ENCODE measurements at regions not wholly inside any gene's neighbourhood (a gene's known extent, or its start where the extent isn't known, plus 50 kb on each side); places are given as distances from the start of the nearest gene placed in this dataset.

DNA sequence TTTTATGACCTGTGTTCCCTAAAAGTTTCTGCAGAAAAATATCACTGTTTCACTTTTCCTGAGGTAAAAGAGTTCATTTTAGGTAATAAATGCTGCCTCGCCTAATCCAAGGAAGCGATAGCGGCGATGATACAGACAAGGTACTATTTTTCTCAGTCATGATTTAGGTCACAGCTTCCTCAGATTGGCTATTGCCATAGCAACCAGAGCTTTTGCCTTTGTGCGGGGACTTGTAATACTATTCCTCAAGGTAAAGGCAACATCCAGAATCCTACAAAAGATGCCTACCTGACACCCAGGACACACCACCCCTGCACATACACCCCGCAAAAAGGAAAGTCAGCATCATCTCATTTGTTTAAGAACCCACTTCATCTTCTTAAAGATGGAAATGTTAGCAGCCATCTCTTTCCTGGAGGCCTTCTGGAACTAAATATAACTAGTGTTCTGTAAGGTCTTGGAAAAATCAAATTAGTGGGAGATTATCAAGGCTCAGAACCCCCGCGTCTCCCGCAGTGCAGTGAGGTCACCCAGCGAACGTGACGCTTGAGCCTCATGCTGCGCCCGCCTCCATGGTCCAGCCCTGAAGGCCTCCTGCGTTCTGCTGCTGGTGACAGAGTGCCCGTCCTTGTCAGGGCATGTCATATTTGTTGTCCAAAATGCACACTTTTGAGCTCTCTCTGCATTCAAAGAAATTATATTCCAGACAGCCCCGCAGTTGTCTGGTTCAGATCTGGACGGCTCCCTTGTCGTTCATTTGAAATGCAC lies 402.0 kb upstream of the RNF32 start:
- no peak for ATAC-seq
- FAIRE-seq: no peak
- ChIA-PET POLR2A (no interaction called here), CTCF (no interaction called here)
- DNase-seq (ENCODE audit: low read depth in 1 of 2, low spot score in 1 of 2): no peak
- WGBS (ENCODE audit: missing lambda C conversion rate): 76% methylated on average over 19 of the region's 19 CpGs
- H3K4me1 ChIP-seq: no peaks in the 10 kb centered on the region
- no peak overlapping the region for H3K27ac ChIP-seq
- no peaks in the 10 kb centered on the region for H3K9me3 ChIP-seq
- TF ChIP-seq EP300 (IDR thresholded peaks at IDR 0.05) (no peak), NPAS2 (CRISPR knock-in tag; IDR thresholded peaks at IDR 0.05; ENCODE audit: borderline replicate concordance) (no peak), FOSB (CRISPR knock-in tag; IDR thresholded peaks at IDR 0.05) (no peak), SREBF2 (IDR thresholded peaks at IDR 0.05) (no peak), GATA3 (IDR thresholded peaks at IDR 0.05; ENCODE audit: borderline replicate concordance) (no peak), HES2 (IDR thresholded peaks at IDR 0.05) (no peak), ZFP36 (IDR thresholded peaks at IDR 0.05; ENCODE audit: borderline replicate concordance, partially characterized antibody) (no peak), FOXS1 (CRISPR knock-in tag; IDR thresholded peaks at IDR 0.05) (no peak)
- H3K4me2 ChIP-seq: no peak overlapping the region
- H3K4me3 ChIP-seq: no peak overlapping the region

- ChIA-PET CTCF (no interaction called here), POLR2A (no interaction called here)
- DNase-seq (ENCODE audit: low read depth in 1 of 2, low spot score in 1 of 2) (no peak), ATAC-seq (no peak), FAIRE-seq (no peak)
- no peak for TF ChIP-seq RCOR1 (IDR thresholded peaks at IDR 0.05; ENCODE audit: low read depth, low read length)
- no peak for TF ChIP-seq SREBF2 (IDR thresholded peaks at IDR 0.05)
- TF ChIP-seq E2F6 (IDR thresholded peaks at IDR 0.05; ENCODE audit: borderline replicate concordance, low read depth): no peak
- TF ChIP-seq PBX3 (IDR thresholded peaks at IDR 0.05): no peak
- no peak for TF ChIP-seq HES2 (IDR thresholded peaks at IDR 0.05)
- no peak for TF ChIP-seq NPAS2 (CRISPR knock-in tag; IDR thresholded peaks at IDR 0.05; ENCODE audit: borderline replicate concordance)
- no peak for TF ChIP-seq ATOH8 (CRISPR knock-in tag; IDR thresholded peaks at IDR 0.05; ENCODE audit: low read depth)
- TF ChIP-seq BHLHE40 (IDR thresholded peaks at IDR 0.05; ENCODE audit: low read depth, low read length): no peak
- no peak for TF ChIP-seq EHF (CRISPR knock-in tag; IDR thresholded peaks at IDR 0.05)
- TF ChIP-seq BCL3 (IDR thresholded peaks at IDR 0.05): no peak
- TF ChIP-seq RAD21 (conservative IDR thresholded peaks at IDR 0.05 in 1 of 2, IDR thresholded peaks at IDR 0.05 in 1 of 2): no peak
- TF ChIP-seq NR3C1 (IDR thresholded peaks at IDR 0.05): no peak
- no peaks in the 10 kb centered on the region for H3K9me3 ChIP-seq
- no peak overlapping the region for H3K4me2 ChIP-seq
- 56% methylated on average over 6 of the region's 6 CpGs for WGBS (ENCODE audit: missing lambda C conversion rate)
- H3K4me3 ChIP-seq: no peak overlapping the region
- no peaks in the 10 kb centered on the region for H3K4me1 ChIP-seq
- H3K27ac ChIP-seq: no peak overlapping the region
Observed at GRCh38 chr7:156237614-156238013, 403.0 kb upstream of the RNF32 start.

GRCh38 chr7:156236936-156237599 lies 403.5 kb upstream of the RNF32 start:
- DNase-seq (ENCODE audit: low read depth in 1 of 2, low spot score in 1 of 2): no peak
- WGBS (ENCODE audit: missing lambda C conversion rate): 56% methylated on average over 15 of the region's 15 CpGs
- no peak for FAIRE-seq
- TF ChIP-seq FOSB (CRISPR knock-in tag; IDR thresholded peaks at IDR 0.05): no peak
- TF ChIP-seq ESRRA (IDR thresholded peaks at IDR 0.05; ENCODE audit: borderline replicate concordance, low read length): no peak
- TF ChIP-seq CHD2 (IDR thresholded peaks at IDR 0.05; ENCODE audit: low read length, partially characterized antibody): no peak
- TF ChIP-seq USF2 (IDR thresholded peaks at IDR 0.05): no peak
- no peak for TF ChIP-seq FOXS1 (CRISPR knock-in tag; IDR thresholded peaks at IDR 0.05)
- TF ChIP-seq HEYL (CRISPR knock-in tag; IDR thresholded peaks at IDR 0.05): no peak
- no peak for TF ChIP-seq TP53 (CRISPR knock-in tag; IDR thresholded peaks at IDR 0.05)
- TF ChIP-seq PHF8 (IDR thresholded peaks at IDR 0.05; ENCODE audit: borderline replicate concordance, low read depth): no peak
- no peak for TF ChIP-seq GATA3 (IDR thresholded peaks at IDR 0.05; ENCODE audit: borderline replicate concordance)
- H3K4me3 ChIP-seq: no peak overlapping the region
- ATAC-seq: no peak
- CTCF ChIA-PET: no interaction called here
- H3K27ac ChIP-seq: no peak overlapping the region
- H3K9me3 ChIP-seq: no peaks in the 10 kb centered on the region
- no peak overlapping the region for H3K4me2 ChIP-seq
- POLR2A ChIA-PET: no interaction called here
- no peaks in the 10 kb centered on the region for H3K4me1 ChIP-seq
